Brain microvascular endothelial cell (primary cell): ENCODE measurements at regions not wholly inside any gene's neighbourhood (a gene's known extent, or its start where the extent isn't known, plus 50 kb on each side); places are given as distances from the start of the nearest gene placed in this dataset.

Source experiments
- DNase-seq: peaks from one replicate; pipeline ENCODE4 v3.0.0-alpha.2; 2020
- H3K27ac ChIP-seq: fragments of 250-450 bp; sonication (Bioruptor Pico); 2 replicates; pipeline ENCODE4 v1.5.1; 2020; ENCODE audit warnings: mild to moderate bottlenecking, moderate library complexity
- H3K27me3 ChIP-seq: fragments of 250-450 bp; sonication (Bioruptor Pico); replicated peaks from 2 replicates; pipeline ENCODE4 v1.5.1; 2020; ENCODE audit warnings: mild to moderate bottlenecking
- H3K36me3 ChIP-seq: fragments of 250-450 bp; sonication (Bioruptor Pico); replicated peaks from 2 replicates; pipeline ENCODE4 v1.5.1; 2020; ENCODE audit warnings: mild to moderate bottlenecking
- H3K4me3 ChIP-seq: 2 replicates; pipeline ENCODE4 v1.5.1; 2011; ENCODE audit warnings: low read depth, mild to moderate bottlenecking, control low read depth, low read length, moderate library complexity
- CTCF ChIP-seq: IDR thresholded peaks from 2 replicates; pipeline ENCODE4 v1.5.1; 2011; ENCODE audit warnings: low read depth, mild to moderate bottlenecking, moderate library complexity, low read length, control low read depth, inconsistent platforms; ENCODE audit errors: missing control alignments
- in situ Hi-C: cut with HindIII; loops from 2 replicates; pipeline ENCODE4 v1.10.0; 2017; ENCODE audit warnings: low sequenced_read_pairs, low pct_ligation_motif_present

GRCh38 chr2:165033402-165033801 is 78.1 kb upstream of the SLC38A11 start:
- no peak for DNase-seq
- in situ Hi-C loops = no loop called here

DNA sequence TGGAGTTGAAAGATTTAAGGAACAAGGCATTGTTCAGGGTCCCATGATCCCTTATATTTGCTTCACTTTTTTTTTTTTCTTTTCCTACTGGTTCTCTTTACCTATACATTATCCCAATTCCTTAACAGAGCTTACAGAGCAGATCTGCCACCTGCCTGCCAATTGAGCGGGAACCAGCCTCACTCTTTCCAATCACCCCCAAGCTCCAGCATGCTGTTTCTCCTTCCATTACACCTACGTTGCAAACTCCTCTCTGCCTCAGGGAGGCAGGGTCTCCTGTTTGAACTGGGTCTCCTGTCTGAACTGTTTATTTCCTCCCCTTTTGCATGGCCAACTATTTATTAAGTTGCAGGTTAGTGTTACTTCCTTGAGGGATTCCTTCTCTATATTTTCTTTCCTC is 77.2 kb upstream of the SLC38A11 start:
- Histone ChIP-seq H3K27ac (no peak overlapping the region), H3K4me3 (no peak overlapping the region), H3K27me3 (no peaks in the 10 kb centered on the region), H3K36me3 (no peaks in the 10 kb centered on the region)
- TF ChIP-seq CTCF = no peak
- in situ Hi-C loops = no loop called here
- no peak for DNase-seq

More at GRCh38 chr2:165033402-165033801, 78.1 kb upstream of the SLC38A11 start:
- Histone ChIP-seq H3K27me3 (no peaks in the 10 kb centered on the region), H3K4me3 (no peak overlapping the region), H3K27ac (no peak overlapping the region), H3K36me3 (no peaks in the 10 kb centered on the region)
- TF ChIP-seq CTCF = no peak

GRCh38 chr2:165024199-165024598 is 68.9 kb upstream of the SLC38A11 start:
- H3K27ac ChIP-seq = no peak overlapping the region
- H3K27me3 ChIP-seq = no peaks in the 10 kb centered on the region
- DNase-seq = no peak
- in situ Hi-C loops = no loop called here
- H3K36me3 ChIP-seq = no peaks in the 10 kb centered on the region
- no peak for TF ChIP-seq CTCF
- H3K4me3 ChIP-seq = no peak overlapping the region

GRCh38 chr2:165022781-165023180 is 67.5 kb upstream of the SLC38A11 start:
- H3K27ac ChIP-seq = no peak overlapping the region
- no peak overlapping the region for H3K4me3 ChIP-seq
- DNase-seq = no peak
- no peak for TF ChIP-seq CTCF
- in situ Hi-C loops = no loop called here
- H3K36me3 ChIP-seq = no peaks in the 10 kb centered on the region
- no peaks in the 10 kb centered on the region for H3K27me3 ChIP-seq

DNA sequence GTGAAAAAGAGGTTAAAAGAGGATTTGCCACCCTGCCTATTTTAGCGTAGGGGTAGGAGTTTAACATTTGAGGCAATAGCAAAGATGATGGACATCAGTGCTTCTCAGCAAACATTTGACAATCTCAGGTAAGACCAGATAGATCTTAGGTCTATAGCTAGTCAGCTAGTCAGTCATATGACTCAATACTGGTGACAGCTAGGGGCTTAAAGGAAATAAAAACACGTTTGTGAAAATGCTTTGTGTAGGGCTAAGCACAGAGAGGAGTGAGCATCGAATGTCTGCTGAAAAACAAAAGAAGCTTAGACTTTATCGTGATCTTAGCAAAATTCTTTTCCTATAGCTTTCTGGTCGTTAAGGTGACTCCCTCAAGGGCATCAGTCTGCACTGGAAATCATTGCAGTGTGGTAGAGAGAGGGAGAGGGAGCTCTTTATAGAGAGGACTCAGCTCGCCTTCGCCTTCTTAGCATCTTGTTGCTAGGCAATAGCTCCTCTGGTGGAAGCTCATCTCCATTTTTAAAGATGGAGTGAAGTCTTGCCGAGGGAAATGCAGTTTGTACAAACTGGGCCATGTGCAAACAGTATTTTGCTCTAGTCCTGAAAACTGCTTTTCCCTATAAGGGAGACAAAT is 62.8 kb upstream of the SLC38A11 start:
- DNase-seq = no peak
- in situ Hi-C loops = no loop called here
- no peak overlapping the region for H3K27ac ChIP-seq
- no peak overlapping the region for H3K4me3 ChIP-seq
- peak; percentile 8 for TF ChIP-seq CTCF
- no peaks in the 10 kb centered on the region for H3K27me3 ChIP-seq
- no peaks in the 10 kb centered on the region for H3K36me3 ChIP-seq
